Ovary (tissue), 3 donors: ENCODE measurements at regions not wholly inside any gene's neighbourhood (a gene's known extent, or its start where the extent isn't known, plus 50 kb on each side); places are given as distances from the start of the nearest gene placed in this dataset.

ENCODE experiments used
- POLR2A ChIP-seq: fragments of 450-650 bp; IDR thresholded peaks from one replicate; pipeline ENCODE4 v1.6.1; 2017; ENCODE audit warnings: antibody characterized with exemption, mild to moderate bottlenecking, moderate library complexity
- TF ChIP-seq, protein P1 (sequence below), 3 donors: fragments of 450-650 bp in 2 of 3; fragments of 200-600 bp in 1 of 3; IDR thresholded peaks; one replicate each; pipeline versions ENCODE4 v1.5.1 to v1.8.0; 2016 to 2022; ENCODE audit warnings: antibody characterized with exemption in 3 of 3, mild to moderate bottlenecking in 1 of 3
- donor health status: DM: no; HTN: no; CAD: no.

DNA sequence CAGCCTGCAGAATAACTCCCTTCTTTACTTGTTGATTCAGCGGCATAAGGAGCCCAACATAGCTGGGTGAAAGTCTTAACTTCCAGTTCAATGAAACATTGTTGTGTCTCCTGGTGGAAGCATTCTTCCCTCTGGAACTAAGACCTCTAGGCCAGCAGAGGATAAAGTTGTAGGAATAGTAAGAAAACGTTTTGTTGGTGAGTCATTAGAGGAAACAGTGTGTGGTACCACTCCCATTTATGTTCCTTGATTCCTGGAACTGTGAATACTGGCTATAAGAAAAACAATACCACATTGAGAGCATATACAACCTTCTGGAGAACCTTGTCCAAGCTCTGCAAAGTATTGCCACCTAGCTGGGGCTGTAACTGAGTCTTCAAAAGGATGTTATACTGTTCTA is 737.4 kb upstream of the ZP4 start:
- TF ChIP-seq, protein P1, sequence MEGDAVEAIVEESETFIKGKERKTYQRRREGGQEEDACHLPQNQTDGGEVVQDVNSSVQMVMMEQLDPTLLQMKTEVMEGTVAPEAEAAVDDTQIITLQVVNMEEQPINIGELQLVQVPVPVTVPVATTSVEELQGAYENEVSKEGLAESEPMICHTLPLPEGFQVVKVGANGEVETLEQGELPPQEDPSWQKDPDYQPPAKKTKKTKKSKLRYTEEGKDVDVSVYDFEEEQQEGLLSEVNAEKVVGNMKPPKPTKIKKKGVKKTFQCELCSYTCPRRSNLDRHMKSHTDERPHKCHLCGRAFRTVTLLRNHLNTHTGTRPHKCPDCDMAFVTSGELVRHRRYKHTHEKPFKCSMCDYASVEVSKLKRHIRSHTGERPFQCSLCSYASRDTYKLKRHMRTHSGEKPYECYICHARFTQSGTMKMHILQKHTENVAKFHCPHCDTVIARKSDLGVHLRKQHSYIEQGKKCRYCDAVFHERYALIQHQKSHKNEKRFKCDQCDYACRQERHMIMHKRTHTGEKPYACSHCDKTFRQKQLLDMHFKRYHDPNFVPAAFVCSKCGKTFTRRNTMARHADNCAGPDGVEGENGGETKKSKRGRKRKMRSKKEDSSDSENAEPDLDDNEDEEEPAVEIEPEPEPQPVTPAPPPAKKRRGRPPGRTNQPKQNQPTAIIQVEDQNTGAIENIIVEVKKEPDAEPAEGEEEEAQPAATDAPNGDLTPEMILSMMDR (IDR thresholded peaks at IDR 0.05) = no peak
- TF ChIP-seq POLR2A = no peak
